ENCODE measurements at regions not wholly inside any gene's neighbourhood (a gene's known extent, or its start where the extent isn't known, plus 50 kb on each side); places are given as distances from the start of the nearest gene placed in this dataset.

- no peak overlapping the region for H3K4me3 Mint-ChIP-seq (ENCODE audit: unreplicated experiment)
- no peak for DNase-seq
These were observed 171.4 kb downstream of the PTN start for GRCh38 chr7:137172105-137172590.

GRCh38 chr7:137169282-137169698 lies 174.2 kb downstream of the PTN start:
- peak; percentile 63 for TF ChIP-seq CTCF (IDR thresholded peaks at IDR 0.05; ENCODE audit: partially characterized antibody, unreplicated experiment)
- Mint-ChIP-seq H3K9me3 (ENCODE audit: unreplicated experiment) (no peaks in the 10 kb centered on the region), H3K27ac (ENCODE audit: unreplicated experiment) (no peak overlapping the region), H3K4me1 (ENCODE audit: low read depth, unreplicated experiment) (peaks cover 3% of the 10 kb centered on the region), H3K27me3 (ENCODE audit: unreplicated experiment) (no peaks in the 10 kb centered on the region), H3K36me3 (ENCODE audit: unreplicated experiment) (no peaks in the 10 kb centered on the region), H3K4me3 (ENCODE audit: unreplicated experiment) (no peak overlapping the region)
- peak; percentile 69 for DNase-seq

More at GRCh38 chr7:137172105-137172590, 171.4 kb downstream of the PTN start:
- no peaks in the 10 kb centered on the region for H3K36me3 Mint-ChIP-seq (ENCODE audit: unreplicated experiment)
- H3K4me1 Mint-ChIP-seq (ENCODE audit: low read depth, unreplicated experiment) = no peaks in the 10 kb centered on the region
- no peak for TF ChIP-seq CTCF (IDR thresholded peaks at IDR 0.05; ENCODE audit: partially characterized antibody, unreplicated experiment)
- H3K27me3 Mint-ChIP-seq (ENCODE audit: unreplicated experiment) = no peaks in the 10 kb centered on the region
- H3K27ac Mint-ChIP-seq (ENCODE audit: unreplicated experiment) = no peak overlapping the region
- H3K9me3 Mint-ChIP-seq (ENCODE audit: unreplicated experiment) = no peaks in the 10 kb centered on the region

- Mint-ChIP-seq H3K27ac (ENCODE audit: unreplicated experiment) (no peak overlapping the region), H3K9me3 (ENCODE audit: unreplicated experiment) (no peaks in the 10 kb centered on the region), H3K27me3 (ENCODE audit: unreplicated experiment) (no peaks in the 10 kb centered on the region), H3K36me3 (ENCODE audit: unreplicated experiment) (no peaks in the 10 kb centered on the region), H3K4me1 (ENCODE audit: low read depth, unreplicated experiment) (peaks cover 3% of the 10 kb centered on the region), H3K4me3 (ENCODE audit: unreplicated experiment) (no peak overlapping the region)
- TF ChIP-seq CTCF (IDR thresholded peaks at IDR 0.05; ENCODE audit: partially characterized antibody, unreplicated experiment) = no peak
- no peak for DNase-seq
These were observed 175.9 kb downstream of the PTN start for GRCh38 chr7:137167609-137168008.

GRCh38 chr7:137166363-137166762 lies 177.2 kb downstream of the PTN start:
- Mint-ChIP-seq H3K27ac (ENCODE audit: unreplicated experiment) (no peak overlapping the region), H3K9me3 (ENCODE audit: unreplicated experiment) (no peaks in the 10 kb centered on the region), H3K4me1 (ENCODE audit: low read depth, unreplicated experiment) (peaks cover 3% of the 10 kb centered on the region), H3K36me3 (ENCODE audit: unreplicated experiment) (no peaks in the 10 kb centered on the region), H3K4me3 (ENCODE audit: unreplicated experiment) (no peak overlapping the region), H3K27me3 (ENCODE audit: unreplicated experiment) (no peaks in the 10 kb centered on the region)
- no peak for TF ChIP-seq CTCF (IDR thresholded peaks at IDR 0.05; ENCODE audit: partially characterized antibody, unreplicated experiment)
- DNase-seq = no peak

- Mint-ChIP-seq H3K36me3 (ENCODE audit: unreplicated experiment) (no peaks in the 10 kb centered on the region), H3K27ac (ENCODE audit: unreplicated experiment) (no peak overlapping the region), H3K27me3 (ENCODE audit: unreplicated experiment) (no peaks in the 10 kb centered on the region), H3K4me1 (ENCODE audit: low read depth, unreplicated experiment) (peaks cover 3% of the 10 kb centered on the region), H3K4me3 (ENCODE audit: unreplicated experiment) (no peak overlapping the region), H3K9me3 (ENCODE audit: unreplicated experiment) (no peaks in the 10 kb centered on the region)
- TF ChIP-seq CTCF (IDR thresholded peaks at IDR 0.05; ENCODE audit: partially characterized antibody, unreplicated experiment) = no peak
- no peak for DNase-seq
These were observed 177.7 kb downstream of the PTN start for GRCh38 chr7:137165786-137166185.

Data from glutamatergic neuron (in vitro differentiated cells).